ENCODE measurements at regions not wholly inside any gene's neighbourhood (a gene's known extent, or its start where the extent isn't known, plus 50 kb on each side); places are given as distances from the start of the nearest gene placed in this dataset.
"Not testable (repeated sequence)": the region's sequence is repeated elsewhere in the genome, so short reads cannot be mapped to it uniquely, and the experiment has no call there.

GRCh38 chr4:20196476-20196875 is 55.2 kb upstream of the SLIT2 start:
- DNase-seq: no peak

DNA sequence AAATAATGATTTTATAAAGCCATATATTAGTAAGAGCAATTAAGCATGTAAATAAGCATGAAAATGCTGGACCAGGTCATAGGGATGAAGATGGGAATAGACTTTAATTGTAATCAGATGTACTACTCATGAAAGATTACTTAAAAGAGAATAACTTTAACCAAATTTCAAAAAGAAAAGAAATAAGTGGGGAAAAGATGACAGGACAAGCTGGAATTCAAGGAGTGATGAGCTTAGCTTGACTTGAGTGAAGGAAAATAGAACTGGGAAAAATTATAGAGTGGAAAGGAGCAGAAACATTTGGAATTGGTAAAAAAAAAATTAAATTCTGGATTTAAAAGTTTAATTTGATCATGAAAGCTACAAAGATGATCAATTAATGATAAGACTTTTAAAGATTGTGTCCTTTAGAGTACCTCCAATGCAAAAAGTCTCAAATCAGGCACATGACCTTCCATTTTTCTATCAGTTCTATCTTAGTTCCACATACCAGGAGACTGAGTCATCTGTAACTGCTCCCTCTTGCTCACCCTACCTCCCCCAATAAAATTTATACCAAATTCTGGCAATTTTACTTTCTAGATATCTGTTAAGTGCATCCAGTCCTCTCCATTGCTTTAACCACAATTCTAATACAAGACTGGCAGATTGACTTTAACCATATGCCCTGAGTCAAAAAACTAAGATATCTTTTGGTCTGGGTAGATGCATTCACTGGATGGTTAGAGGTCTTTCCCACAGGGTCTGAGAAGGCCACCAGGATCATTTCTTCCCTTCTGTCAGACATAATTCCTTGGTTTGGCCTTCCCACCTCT is 56.4 kb upstream of the SLIT2 start:
- no peak for DNase-seq

GRCh38 chr4:20194123-20195013 is 57.3 kb upstream of the SLIT2 start:
- DNase-seq: peak in 1 of 2 experiments; percentile 40

DNA sequence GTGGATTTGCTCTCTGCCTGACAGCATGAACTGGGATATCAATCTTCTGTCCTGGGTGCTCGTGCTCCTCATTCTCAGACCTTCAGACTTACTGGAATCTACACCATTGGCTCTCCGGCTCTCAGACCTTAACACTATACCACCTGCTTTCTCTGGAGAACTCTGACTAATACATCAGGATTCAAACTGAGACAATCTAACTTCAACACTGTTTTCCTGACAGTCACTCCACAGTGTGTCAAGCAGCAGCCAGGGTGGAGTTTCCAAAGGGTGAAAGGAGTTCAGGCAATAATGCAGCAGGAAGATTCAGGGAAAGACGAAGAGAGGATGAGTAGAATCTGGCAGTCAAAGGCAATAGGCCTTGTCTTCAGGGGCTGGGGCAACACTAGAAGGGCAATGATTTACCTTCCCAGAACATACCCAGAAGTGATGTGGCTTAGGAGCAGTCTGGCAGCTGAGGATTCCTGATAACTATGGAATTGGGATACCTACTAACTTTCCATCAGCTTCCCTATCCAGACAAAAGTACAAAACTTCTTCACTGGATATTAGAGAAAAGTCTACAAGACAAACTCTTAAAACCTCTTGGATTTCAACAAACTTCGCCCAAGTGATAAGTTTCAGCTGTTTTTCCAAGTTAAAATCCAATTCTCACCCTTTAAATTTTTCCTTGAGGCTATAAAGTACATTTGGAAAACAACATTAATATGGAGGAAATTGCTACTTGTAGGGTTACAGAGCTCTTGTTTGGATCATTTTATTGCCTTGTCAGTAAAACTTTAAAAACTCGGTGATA is 58.4 kb upstream of the SLIT2 start:
- no peak for DNase-seq

DNA sequence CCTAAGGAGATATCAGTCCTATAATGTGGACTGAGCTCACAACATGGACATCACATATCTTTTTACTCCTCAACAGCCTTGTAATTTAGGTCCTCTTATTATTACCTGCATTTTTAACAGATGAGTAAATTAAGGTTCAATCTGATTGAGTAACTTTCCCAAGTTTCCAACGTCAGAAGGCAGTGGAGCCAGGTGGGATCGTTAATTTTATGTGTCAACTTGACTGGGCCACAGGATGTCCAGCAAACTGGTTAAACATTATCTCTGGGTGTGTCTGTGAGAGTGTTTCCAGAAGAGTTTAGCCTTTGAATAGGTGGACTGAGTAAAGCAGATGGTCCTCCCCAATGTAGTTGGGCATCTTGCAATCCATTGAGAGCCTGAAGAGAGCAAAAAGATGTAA is 59.0 kb upstream of the SLIT2 start:
- DNase-seq: no peak

- DNase-seq: no peak
Measured at GRCh38 chr4:20185103-20185502, 66.6 kb upstream of the SLIT2 start.

- DNase-seq: not testable (repeated sequence)
Measured at GRCh38 chr4:20183131-20183530, 68.6 kb upstream of the SLIT2 start.

- DNase-seq: no peak
Measured at GRCh38 chr4:20181926-20182325, 69.8 kb upstream of the SLIT2 start.

GRCh38 chr4:20180509-20180908 is 71.2 kb upstream of the SLIT2 start:
- DNase-seq: no peak

GRCh38 chr4:20178902-20179576 is 72.7 kb upstream of the SLIT2 start:
- no peak for DNase-seq

GRCh38 chr4:20176881-20177280 is 74.8 kb upstream of the SLIT2 start:
- no peak for DNase-seq

- DNase-seq: no peak
Measured at GRCh38 chr4:20172070-20172760, 79.5 kb upstream of the SLIT2 start.

DNA sequence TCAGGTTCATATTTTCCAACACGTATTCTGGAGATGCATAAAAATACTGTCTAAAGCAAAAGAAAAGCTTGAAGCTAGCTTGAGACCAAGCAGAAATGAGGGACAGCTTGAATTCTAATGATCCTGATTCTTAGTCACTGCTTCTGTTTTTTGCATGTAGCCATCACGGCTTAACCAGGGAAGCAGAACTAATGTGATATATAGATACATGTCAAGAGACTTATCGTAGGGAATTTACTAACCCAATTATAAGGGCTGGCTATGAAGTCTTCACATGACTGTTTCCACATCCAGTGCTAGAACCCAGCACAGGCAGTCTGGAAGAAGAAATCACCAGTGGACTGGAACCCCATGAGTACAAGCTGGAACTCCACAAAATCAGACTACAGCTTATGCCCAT is 85.2 kb upstream of the SLIT2 start:
- no peak for DNase-seq

DNA sequence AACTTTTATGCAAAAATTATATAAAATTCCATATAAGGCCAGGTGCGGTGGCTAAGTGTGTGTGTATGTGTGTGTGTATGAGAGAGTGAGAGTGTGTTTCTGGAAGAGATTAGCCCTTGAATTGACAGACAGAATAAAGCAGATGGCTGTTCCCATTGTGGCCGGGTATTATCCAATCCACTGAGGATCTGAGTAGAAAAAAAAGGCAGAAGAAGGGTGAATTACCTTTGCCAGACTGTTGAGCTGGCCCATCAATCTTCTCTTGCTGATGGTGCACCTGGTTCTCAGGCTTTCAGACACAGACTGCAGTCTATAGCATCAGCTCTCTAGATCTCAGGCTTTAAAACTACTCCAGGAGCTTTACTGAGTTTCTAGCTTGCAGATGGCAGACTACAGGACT is 92.2 kb upstream of the SLIT2 start:
- DNase-seq: no peak

DNA sequence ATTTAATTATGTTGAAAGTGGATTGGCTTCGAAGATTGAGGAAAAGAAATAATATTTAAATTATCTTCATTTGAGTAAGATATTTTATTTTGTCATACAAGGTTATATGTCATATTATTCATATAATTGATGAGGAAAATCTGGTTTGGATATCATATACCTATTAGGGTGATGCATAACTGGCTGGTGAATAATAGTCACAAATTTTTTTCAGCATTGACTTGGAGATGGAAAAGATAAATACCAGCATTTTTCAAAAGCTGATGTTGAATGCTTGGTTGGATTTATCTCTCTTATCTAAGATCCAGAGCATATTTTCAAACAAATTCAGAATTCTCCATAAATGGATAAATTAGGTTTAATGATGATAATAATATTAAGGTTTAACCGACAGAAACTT is 93.5 kb upstream of the SLIT2 start:
- DNase-seq: no peak

- no peak for DNase-seq
Measured at GRCh38 chr4:20151436-20151835, 100.3 kb upstream of the SLIT2 start.

DNA sequence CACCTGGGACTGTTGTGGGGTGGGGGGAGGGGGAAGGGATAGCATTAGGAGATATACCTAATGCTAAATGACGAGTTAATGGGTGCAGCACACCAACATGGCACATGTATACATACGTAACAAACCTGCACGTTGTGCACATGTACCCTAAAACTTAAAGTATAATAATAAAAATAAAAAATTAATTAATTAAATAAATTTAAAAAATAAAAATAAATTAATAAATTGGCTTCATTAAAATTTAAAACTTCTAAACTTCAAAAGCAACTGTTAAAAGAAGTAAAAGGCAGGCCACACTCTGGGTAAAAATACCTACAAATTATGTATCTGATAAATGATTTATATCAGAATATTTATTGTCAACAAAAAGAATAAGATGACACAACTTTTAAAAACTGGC is 102.6 kb upstream of the SLIT2 start:
- DNase-seq: not testable (repeated sequence)

DNA sequence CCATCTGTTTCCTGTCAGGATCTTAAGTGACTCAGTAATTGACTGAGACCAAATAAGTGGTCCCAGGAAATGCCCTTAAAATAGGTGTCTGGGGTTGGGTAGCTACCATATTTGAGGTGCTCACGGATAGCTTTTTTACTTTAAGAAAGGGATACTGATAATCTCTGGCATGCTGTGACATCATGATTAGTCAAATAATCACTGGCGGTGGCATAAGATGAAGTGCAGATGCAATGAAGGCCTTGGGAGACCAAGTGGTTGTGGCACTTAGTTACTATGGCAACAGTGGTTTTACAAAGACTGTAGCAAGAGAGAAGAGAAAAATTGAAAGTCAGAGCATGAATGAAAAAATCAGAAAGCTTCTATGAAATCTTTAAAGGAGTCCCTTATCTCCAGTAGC is 114.5 kb upstream of the SLIT2 start:
- no peak for DNase-seq

DNA sequence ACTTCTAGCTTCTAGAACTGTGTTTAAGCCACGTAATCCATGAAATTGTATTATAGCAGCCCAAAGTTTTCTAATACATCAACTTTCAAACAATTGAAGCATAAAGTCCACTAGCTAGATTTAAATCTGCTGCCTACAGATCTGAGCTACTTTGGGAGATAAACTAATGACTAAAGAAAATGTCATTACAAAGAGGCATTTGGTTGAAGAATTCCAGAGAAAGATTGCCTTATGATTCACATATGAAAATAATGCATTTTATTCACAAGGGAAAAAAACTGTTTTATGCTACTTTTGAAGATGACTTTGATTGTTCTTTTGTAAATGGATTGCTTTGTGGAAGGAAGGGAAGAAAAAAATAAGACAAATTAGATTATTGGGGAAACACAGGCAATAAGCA is 124.1 kb upstream of the SLIT2 start:
- DNase-seq: no peak

DNA sequence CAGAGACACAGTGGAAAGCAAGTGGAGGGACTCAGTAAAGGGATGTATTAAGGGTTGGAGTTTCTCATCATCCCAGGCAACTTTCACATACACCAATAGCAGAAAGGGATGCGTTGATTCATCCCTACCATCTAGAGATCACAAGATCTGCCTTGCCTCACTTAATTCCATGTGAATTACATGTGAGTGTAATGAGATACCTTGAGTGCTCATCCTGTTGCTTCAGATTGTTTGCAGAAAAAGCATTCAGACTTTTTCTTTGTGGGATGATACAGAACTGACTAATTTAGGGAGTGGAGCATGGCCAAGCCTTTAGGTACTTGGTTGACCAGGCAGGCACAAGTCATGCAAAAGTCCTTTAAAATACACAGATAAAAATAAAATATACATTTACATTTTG is 124.8 kb upstream of the SLIT2 start:
- no peak for DNase-seq

DNA sequence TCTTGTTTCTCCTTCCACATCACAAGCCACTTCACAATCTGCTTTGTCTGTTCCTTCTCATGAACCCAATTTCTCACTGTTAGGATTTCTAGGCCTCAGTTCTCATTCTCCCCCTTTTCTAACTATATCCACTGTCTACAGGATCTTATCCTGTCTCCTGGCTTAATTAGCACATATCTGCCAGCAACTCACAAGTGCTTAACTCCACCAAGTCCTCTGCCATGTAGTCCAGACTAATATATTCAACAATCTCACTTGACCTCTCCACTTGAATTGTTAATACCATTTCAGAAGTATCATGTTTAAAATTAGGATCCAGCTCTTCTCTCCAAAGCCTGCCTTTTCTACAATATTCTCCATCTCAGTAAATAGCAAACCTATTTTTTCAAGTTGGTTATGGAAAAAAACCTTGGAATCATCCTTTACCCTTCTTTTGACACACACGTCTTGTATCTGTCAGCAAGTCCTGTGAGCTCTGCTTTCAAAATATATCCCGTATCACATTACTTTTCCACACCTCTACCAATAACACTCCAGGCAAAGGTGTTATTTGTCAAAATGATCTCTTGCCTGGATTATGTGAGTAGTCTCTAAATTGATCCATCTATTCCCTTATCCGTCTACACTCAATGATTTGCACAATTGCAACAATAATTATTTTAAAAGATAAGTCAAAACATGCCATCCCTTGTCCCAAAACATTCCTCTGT is 127.2 kb upstream of the SLIT2 start:
- no peak for DNase-seq
